ENCODE measurements at regions not wholly inside any gene's neighbourhood (a gene's known extent, or its start where the extent isn't known, plus 50 kb on each side); places are given as distances from the start of the nearest gene placed in this dataset.
"Not testable (repeated sequence)": the region's sequence is repeated elsewhere in the genome, so short reads cannot be mapped to it uniquely, and the experiment has no call there.

GRCh38 chr6:163698086-163698485 lies 283.6 kb downstream of the QKI start:
- no peak overlapping the region for H3K9ac ChIP-seq (ENCODE audit: low read depth, low read length)
- no peaks in the 10 kb centered on the region for H3K27me3 ChIP-seq (ENCODE audit: insufficient read depth, low read length)
- no peaks in the 10 kb centered on the region for H3K36me3 ChIP-seq (ENCODE audit: insufficient read depth, low read length)
- H3K27ac ChIP-seq (ENCODE audit: low read depth, low read length), result no peak overlapping the region
- WGBS, result 93% methylated on average over 3 of the region's 3 CpGs
- no peaks in the 10 kb centered on the region for H3K4me1 ChIP-seq (ENCODE audit: insufficient read depth, low read length)
- H3K4me3 ChIP-seq (ENCODE audit: low read length), result no peak overlapping the region
- no peaks in the 10 kb centered on the region for H3K9me3 ChIP-seq (ENCODE audit: insufficient read depth, low read depth, low read length)

- 96% methylated on average over 4 of the region's 4 CpGs for WGBS
- H3K27me3 ChIP-seq (ENCODE audit: insufficient read depth, low read length); H3K36me3 ChIP-seq (ENCODE audit: insufficient read depth, low read length); H3K9me3 ChIP-seq (ENCODE audit: insufficient read depth, low read depth, low read length); H3K4me1 ChIP-seq (ENCODE audit: insufficient read depth, low read length); H3K4me3 ChIP-seq (ENCODE audit: low read length); H3K9ac ChIP-seq (ENCODE audit: low read depth, low read length); H3K27ac ChIP-seq (ENCODE audit: low read depth, low read length): not testable (repeated sequence)
Observed at GRCh38 chr6:163696311-163696710, 281.8 kb downstream of the QKI start.

GRCh38 chr6:163695414-163695864 lies 280.9 kb downstream of the QKI start:
- H3K9ac ChIP-seq (ENCODE audit: low read depth, low read length), result no peak overlapping the region
- WGBS, result 79% methylated on average over 8 of the region's 8 CpGs

DNA sequence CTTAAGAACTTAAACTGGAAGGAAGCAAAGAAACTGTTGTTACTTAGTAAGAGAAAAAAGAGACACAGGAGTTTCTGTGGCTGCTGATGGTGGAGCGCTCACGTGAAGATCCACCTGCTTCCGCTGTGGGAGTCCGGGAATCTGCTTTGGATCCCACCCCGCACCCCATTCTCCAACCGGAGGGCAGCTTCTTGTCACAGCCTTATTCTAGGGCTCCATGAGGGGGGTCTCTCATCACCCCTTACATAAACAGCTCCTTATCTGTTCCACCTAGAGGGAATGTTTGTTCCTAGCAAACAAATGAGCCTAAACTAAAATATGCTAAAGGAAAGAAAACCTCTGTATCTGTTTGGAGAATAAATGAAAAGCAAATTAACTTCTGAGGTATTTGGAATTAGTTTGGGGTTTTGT lies 280.5 kb downstream of the QKI start:
- Histone ChIP-seq H3K4me3 (ENCODE audit: low read length) (no peak overlapping the region), H3K36me3 (ENCODE audit: insufficient read depth, low read length) (no peaks in the 10 kb centered on the region), H3K27ac (ENCODE audit: low read depth, low read length) (no peak overlapping the region), H3K4me1 (ENCODE audit: insufficient read depth, low read length) (no peaks in the 10 kb centered on the region), H3K27me3 (ENCODE audit: insufficient read depth, low read length) (no peaks in the 10 kb centered on the region), H3K9me3 (ENCODE audit: insufficient read depth, low read depth, low read length) (no peaks in the 10 kb centered on the region), H3K9ac (ENCODE audit: low read depth, low read length) (no peak overlapping the region)
- 87% methylated on average over 6 of the region's 6 CpGs for WGBS

More at GRCh38 chr6:163695414-163695864, 280.9 kb downstream of the QKI start:
- Histone ChIP-seq H3K4me1 (ENCODE audit: insufficient read depth, low read length) (no peaks in the 10 kb centered on the region), H3K27me3 (ENCODE audit: insufficient read depth, low read length) (no peaks in the 10 kb centered on the region), H3K27ac (ENCODE audit: low read depth, low read length) (no peak overlapping the region; the same call in 1 of the 2 replicates), H3K4me3 (ENCODE audit: low read length) (no peak overlapping the region), H3K36me3 (ENCODE audit: insufficient read depth, low read length) (no peaks in the 10 kb centered on the region), H3K9me3 (ENCODE audit: insufficient read depth, low read depth, low read length) (no peaks in the 10 kb centered on the region)

GRCh38 chr6:163694072-163694471 lies 279.6 kb downstream of the QKI start:
- WGBS, result 97% methylated on average over 3 of the region's 3 CpGs

DNA sequence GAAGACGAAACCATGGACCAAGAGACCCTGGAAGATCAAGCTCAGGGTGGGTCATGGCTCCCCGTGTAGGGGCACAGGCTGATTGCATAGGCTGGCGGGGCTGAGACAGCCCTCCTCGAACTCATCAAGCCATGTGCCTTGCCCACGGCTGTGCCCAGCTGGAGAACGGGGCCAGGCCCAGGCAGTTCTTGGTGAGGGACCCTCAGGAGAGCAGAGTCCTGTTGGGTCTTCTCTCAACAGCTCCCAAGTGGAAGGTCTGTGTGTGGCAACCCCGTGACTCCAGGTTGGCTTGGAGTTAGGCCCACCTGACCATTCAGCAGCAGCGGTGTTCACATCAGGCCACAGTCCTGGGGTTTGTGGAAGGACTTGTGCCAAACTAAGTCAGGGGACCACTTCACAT lies 276.5 kb downstream of the QKI start:
- H3K9ac ChIP-seq (ENCODE audit: low read depth, low read length), result no peak overlapping the region
- H3K4me1 ChIP-seq (ENCODE audit: insufficient read depth, low read length), result no peaks in the 10 kb centered on the region
- 96% methylated on average over 8 of the region's 8 CpGs for WGBS
- no peaks in the 10 kb centered on the region for H3K9me3 ChIP-seq (ENCODE audit: insufficient read depth, low read depth, low read length)
- H3K4me3 ChIP-seq (ENCODE audit: low read length), result no peak overlapping the region
- no peak overlapping the region for H3K27ac ChIP-seq (ENCODE audit: low read depth, low read length)
- H3K36me3 ChIP-seq (ENCODE audit: insufficient read depth, low read length), result no peaks in the 10 kb centered on the region
- no peaks in the 10 kb centered on the region for H3K27me3 ChIP-seq (ENCODE audit: insufficient read depth, low read length)

More at GRCh38 chr6:163694072-163694471, 279.6 kb downstream of the QKI start:
- H3K9ac ChIP-seq (ENCODE audit: low read depth, low read length), result no peak overlapping the region
- no peaks in the 10 kb centered on the region for H3K27me3 ChIP-seq (ENCODE audit: insufficient read depth, low read length)
- no peaks in the 10 kb centered on the region for H3K9me3 ChIP-seq (ENCODE audit: insufficient read depth, low read depth, low read length)
- H3K4me3 ChIP-seq (ENCODE audit: low read length), result no peak overlapping the region
- no peak overlapping the region for H3K27ac ChIP-seq (ENCODE audit: low read depth, low read length)
- H3K4me1 ChIP-seq (ENCODE audit: insufficient read depth, low read length), result no peaks in the 10 kb centered on the region
- H3K36me3 ChIP-seq (ENCODE audit: insufficient read depth, low read length), result no peaks in the 10 kb centered on the region

- WGBS, result 95% methylated on average over 6 of the region's 6 CpGs
- H3K4me3 ChIP-seq (ENCODE audit: low read length), result no peak overlapping the region
- H3K9me3 ChIP-seq (ENCODE audit: insufficient read depth, low read depth, low read length), result no peaks in the 10 kb centered on the region
- H3K27me3 ChIP-seq (ENCODE audit: insufficient read depth, low read length), result no peaks in the 10 kb centered on the region
- H3K9ac ChIP-seq (ENCODE audit: low read depth, low read length), result no peak overlapping the region
- H3K27ac ChIP-seq (ENCODE audit: low read depth, low read length), result no peak overlapping the region
- no peaks in the 10 kb centered on the region for H3K36me3 ChIP-seq (ENCODE audit: insufficient read depth, low read length)
- H3K4me1 ChIP-seq (ENCODE audit: insufficient read depth, low read length), result no peaks in the 10 kb centered on the region
Observed at GRCh38 chr6:163688739-163689362, 274.3 kb downstream of the QKI start.

- Histone ChIP-seq H3K4me1 (ENCODE audit: insufficient read depth, low read length) (no peaks in the 10 kb centered on the region), H3K4me3 (ENCODE audit: low read length) (no peak overlapping the region), H3K9me3 (ENCODE audit: insufficient read depth, low read depth, low read length) (peaks cover 6% of the 10 kb centered on the region; the same call in 1 of the 2 replicates), H3K9ac (ENCODE audit: low read depth, low read length) (no peak overlapping the region), H3K27me3 (ENCODE audit: insufficient read depth, low read length) (no peaks in the 10 kb centered on the region), H3K36me3 (ENCODE audit: insufficient read depth, low read length) (no peaks in the 10 kb centered on the region), H3K27ac (ENCODE audit: low read depth, low read length) (no peak overlapping the region)
- WGBS, result 92% methylated on average over 2 of the region's 2 CpGs
Observed at GRCh38 chr6:163687075-163687474, 272.6 kb downstream of the QKI start.

- WGBS, result 100% methylated on average over 1 of the region's 2 CpGs
- H3K4me3 ChIP-seq (ENCODE audit: low read length), result no peak overlapping the region
- peaks cover 6% of the 10 kb centered on the region; the same call in 1 of the 2 replicates for H3K9me3 ChIP-seq (ENCODE audit: insufficient read depth, low read depth, low read length)
- H3K27me3 ChIP-seq (ENCODE audit: insufficient read depth, low read length), result no peaks in the 10 kb centered on the region
- no peaks in the 10 kb centered on the region for H3K36me3 ChIP-seq (ENCODE audit: insufficient read depth, low read length)
- H3K27ac ChIP-seq (ENCODE audit: low read depth, low read length), result no peak overlapping the region
- H3K4me1 ChIP-seq (ENCODE audit: insufficient read depth, low read length), result no peaks in the 10 kb centered on the region
- no peak overlapping the region for H3K9ac ChIP-seq (ENCODE audit: low read depth, low read length)
Observed at GRCh38 chr6:163686301-163686700, 271.8 kb downstream of the QKI start.

GRCh38 chr6:163683105-163683622 lies 268.6 kb downstream of the QKI start:
- Histone ChIP-seq H3K4me3 (ENCODE audit: low read length) (no peak overlapping the region), H3K9ac (ENCODE audit: low read depth, low read length) (no peak overlapping the region), H3K36me3 (ENCODE audit: insufficient read depth, low read length) (no peaks in the 10 kb centered on the region), H3K9me3 (ENCODE audit: insufficient read depth, low read depth, low read length) (peaks cover 6% of the 10 kb centered on the region; the same call in 1 of the 2 replicates), H3K27me3 (ENCODE audit: insufficient read depth, low read length) (no peaks in the 10 kb centered on the region), H3K4me1 (ENCODE audit: insufficient read depth, low read length) (no peaks in the 10 kb centered on the region), H3K27ac (ENCODE audit: low read depth, low read length) (no peak overlapping the region)
- WGBS, result 97% methylated on average over 1 of the region's 1 CpG

- Histone ChIP-seq H3K27ac (ENCODE audit: low read depth, low read length) (no peak overlapping the region), H3K27me3 (ENCODE audit: insufficient read depth, low read length) (no peaks in the 10 kb centered on the region), H3K9me3 (ENCODE audit: insufficient read depth, low read depth, low read length) (peaks cover 6% of the 10 kb centered on the region; the same call in 1 of the 2 replicates), H3K9ac (ENCODE audit: low read depth, low read length) (no peak overlapping the region), H3K4me3 (ENCODE audit: low read length) (no peak overlapping the region), H3K36me3 (ENCODE audit: insufficient read depth, low read length) (no peaks in the 10 kb centered on the region), H3K4me1 (ENCODE audit: insufficient read depth, low read length) (no peaks in the 10 kb centered on the region)
- WGBS, result 93% methylated on average over 5 of the region's 5 CpGs
Observed at GRCh38 chr6:163679753-163680152, 265.2 kb downstream of the QKI start.

Data from HUES64 (cell line).